Duodenal mucosa (tissue), 2 donors: ENCODE measurements at regions not wholly inside any gene's neighbourhood (a gene's known extent, or its start where the extent isn't known, plus 50 kb on each side); places are given as distances from the start of the nearest gene placed in this dataset.

Source experiments
- H3K27ac ChIP-seq: one replicate; pipeline ENCODE4 v1.7.0; 2013; ENCODE audit warnings: low read depth, low read length
- H3K27me3 ChIP-seq, 2 donors: one replicate each; pipeline ENCODE4 v1.7.0; 2013; ENCODE audit warnings: low read length in 2 of 2, control low read depth in 1 of 2; ENCODE audit not compliant: insufficient read depth in 2 of 2, control insufficient read depth in 1 of 2
- H3K36me3 ChIP-seq, 2 donors: one replicate each; pipeline ENCODE4 v1.7.0; 2013; ENCODE audit warnings: low read length in 2 of 2, control low read depth in 1 of 2; ENCODE audit not compliant: insufficient read depth in 2 of 2, control insufficient read depth in 1 of 2
- H3K4me1 ChIP-seq, 2 donors: one replicate each; pipeline ENCODE4 v1.7.0; 2013; ENCODE audit warnings: low read length in 2 of 2, control low read depth in 1 of 2; ENCODE audit not compliant: insufficient read depth in 2 of 2, control insufficient read depth in 1 of 2
- H3K4me3 ChIP-seq, 2 donors: one replicate each; pipeline ENCODE4 v1.7.0; 2013; ENCODE audit warnings: low read length in 2 of 2, low read depth in 1 of 2
- H3K9ac ChIP-seq, 2 donors: one replicate each; pipeline ENCODE4 v1.7.0; 2013; ENCODE audit warnings: low read length in 2 of 2, low read depth in 1 of 2
- H3K9me3 ChIP-seq, 2 donors: one replicate each; pipeline ENCODE4 v1.7.0; 2013; ENCODE audit warnings: low read length in 2 of 2, control low read depth in 1 of 2; ENCODE audit not compliant: control insufficient read depth in 1 of 2

DNA sequence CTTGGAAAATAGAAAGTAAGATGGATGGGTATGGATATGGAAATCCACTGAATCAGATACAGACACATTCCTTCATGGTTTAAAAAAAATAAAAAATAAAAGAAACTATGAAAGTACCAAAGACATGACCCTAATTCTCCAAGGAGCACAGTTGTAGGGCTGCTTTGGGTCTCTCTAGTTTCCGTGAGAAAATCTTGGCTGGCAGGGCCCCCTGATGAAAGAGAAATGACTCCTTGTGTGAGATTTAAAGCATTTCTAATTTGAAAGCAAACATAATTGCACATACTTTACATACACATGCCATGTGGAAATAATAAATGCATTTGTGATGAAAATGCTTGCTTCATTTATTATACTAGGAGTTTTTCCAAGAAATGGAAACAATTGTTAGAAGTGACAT lies 593.9 kb upstream of the BTBD3 start:
- H3K27ac ChIP-seq: no peak overlapping the region
- no peak overlapping the region for H3K4me3 ChIP-seq
- H3K4me1 ChIP-seq: no peaks in the 10 kb centered on the region
- no peaks in the 10 kb centered on the region for H3K27me3 ChIP-seq
- no peaks in the 10 kb centered on the region for H3K36me3 ChIP-seq
- peaks cover 0 to 5% of the 10 kb centered on the region in 2 donors for H3K9me3 ChIP-seq
- no peak overlapping the region for H3K9ac ChIP-seq

- Histone ChIP-seq H3K27ac (no peak overlapping the region), H3K36me3 (no peaks in the 10 kb centered on the region), H3K4me1 (no peaks in the 10 kb centered on the region), H3K4me3 (no peak overlapping the region), H3K27me3 (no peaks in the 10 kb centered on the region), H3K9me3 (peaks cover 0 to 5% of the 10 kb centered on the region in 2 donors), H3K9ac (no peak overlapping the region)
Observed at GRCh38 chr20:11324990-11325389, 592.7 kb upstream of the BTBD3 start.

- Histone ChIP-seq H3K27me3 (no peaks in the 10 kb centered on the region), H3K9ac (no peak overlapping the region), H3K36me3 (no peaks in the 10 kb centered on the region), H3K4me1 (no peaks in the 10 kb centered on the region), H3K4me3 (no peak overlapping the region), H3K9me3 (no peaks in the 10 kb centered on the region), H3K27ac (no peak overlapping the region)
Observed at GRCh38 chr20:11328839-11329238, 588.9 kb upstream of the BTBD3 start.

DNA sequence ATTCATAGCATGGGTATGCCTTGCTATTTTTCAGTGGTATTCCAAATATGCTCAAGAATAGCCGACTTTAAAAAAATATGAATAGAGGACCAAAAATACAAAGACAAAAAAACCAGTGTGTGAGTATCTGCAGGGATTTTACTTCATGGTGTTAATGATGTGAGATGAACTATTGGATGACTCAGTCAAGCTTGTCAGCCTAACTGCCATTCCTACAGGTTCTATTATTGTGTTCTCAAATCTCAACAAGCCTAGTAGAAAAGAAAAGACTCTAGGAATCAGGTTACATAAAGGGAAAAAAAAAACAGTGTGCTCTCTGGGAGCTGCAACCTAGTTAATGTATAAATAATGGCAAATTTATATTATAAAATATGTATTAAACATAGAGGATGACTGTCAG lies 588.4 kb upstream of the BTBD3 start:
- H3K27me3 ChIP-seq: no peaks in the 10 kb centered on the region
- no peaks in the 10 kb centered on the region for H3K4me1 ChIP-seq
- no peaks in the 10 kb centered on the region for H3K36me3 ChIP-seq
- H3K4me3 ChIP-seq: no peak overlapping the region
- no peak overlapping the region for H3K27ac ChIP-seq
- H3K9ac ChIP-seq: no peak overlapping the region
- no peaks in the 10 kb centered on the region for H3K9me3 ChIP-seq

DNA sequence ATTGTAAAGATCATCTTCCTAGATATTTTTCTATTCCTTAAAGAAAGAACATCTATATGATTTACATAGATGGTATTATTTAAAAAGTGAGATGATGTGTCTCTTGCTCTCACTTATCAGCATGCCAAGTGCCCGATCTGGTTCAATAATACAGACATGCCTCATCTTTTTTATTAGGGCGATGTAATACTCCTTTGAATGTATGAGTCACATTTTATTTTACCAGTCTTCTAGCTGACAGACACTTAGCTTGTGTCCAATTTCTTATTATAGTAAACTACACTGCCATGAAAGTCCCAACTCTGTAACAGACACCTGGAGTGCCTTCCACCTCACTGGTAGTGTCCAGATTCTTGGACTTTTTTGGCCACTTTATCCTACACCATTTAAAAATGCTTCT lies 586.6 kb upstream of the BTBD3 start:
- Histone ChIP-seq H3K27me3 (no peaks in the 10 kb centered on the region), H3K4me3 (no peak overlapping the region), H3K9ac (no peak overlapping the region)

GRCh38 chr20:11332381-11332780 lies 585.3 kb upstream of the BTBD3 start:
- H3K9ac ChIP-seq: no peak overlapping the region
- H3K4me1 ChIP-seq: no peaks in the 10 kb centered on the region
- H3K27me3 ChIP-seq: no peaks in the 10 kb centered on the region
- H3K9me3 ChIP-seq: no peaks in the 10 kb centered on the region
- H3K4me3 ChIP-seq: no peak overlapping the region
- H3K27ac ChIP-seq: no peak overlapping the region
- no peaks in the 10 kb centered on the region for H3K36me3 ChIP-seq

More for the DNA sequence above, 586.6 kb upstream of the BTBD3 start:
- Histone ChIP-seq H3K36me3 (no peaks in the 10 kb centered on the region), H3K9me3 (no peaks in the 10 kb centered on the region), H3K27ac (no peak overlapping the region), H3K4me1 (no peaks in the 10 kb centered on the region)

GRCh38 chr20:11333634-11334033 lies 584.1 kb upstream of the BTBD3 start:
- Histone ChIP-seq H3K27me3 (no peaks in the 10 kb centered on the region), H3K4me3 (no peak overlapping the region), H3K36me3 (no peaks in the 10 kb centered on the region), H3K27ac (no peak overlapping the region), H3K9me3 (no peaks in the 10 kb centered on the region), H3K9ac (no peak overlapping the region), H3K4me1 (no peaks in the 10 kb centered on the region)

- no peak overlapping the region for H3K4me3 ChIP-seq
- H3K9ac ChIP-seq: no peak overlapping the region
- H3K36me3 ChIP-seq: no peaks in the 10 kb centered on the region
- no peaks in the 10 kb centered on the region for H3K9me3 ChIP-seq
- H3K27me3 ChIP-seq: no peaks in the 10 kb centered on the region
- no peak overlapping the region for H3K27ac ChIP-seq
- no peaks in the 10 kb centered on the region for H3K4me1 ChIP-seq
Observed at GRCh38 chr20:11337361-11338130, 580.1 kb upstream of the BTBD3 start.

- Histone ChIP-seq H3K4me3 (no peak overlapping the region), H3K27ac (no peak overlapping the region), H3K36me3 (no peaks in the 10 kb centered on the region), H3K9me3 (no peaks in the 10 kb centered on the region), H3K9ac (no peak overlapping the region), H3K27me3 (no peaks in the 10 kb centered on the region), H3K4me1 (no peaks in the 10 kb centered on the region)
Observed at GRCh38 chr20:11338496-11339306, 579.0 kb upstream of the BTBD3 start.

DNA sequence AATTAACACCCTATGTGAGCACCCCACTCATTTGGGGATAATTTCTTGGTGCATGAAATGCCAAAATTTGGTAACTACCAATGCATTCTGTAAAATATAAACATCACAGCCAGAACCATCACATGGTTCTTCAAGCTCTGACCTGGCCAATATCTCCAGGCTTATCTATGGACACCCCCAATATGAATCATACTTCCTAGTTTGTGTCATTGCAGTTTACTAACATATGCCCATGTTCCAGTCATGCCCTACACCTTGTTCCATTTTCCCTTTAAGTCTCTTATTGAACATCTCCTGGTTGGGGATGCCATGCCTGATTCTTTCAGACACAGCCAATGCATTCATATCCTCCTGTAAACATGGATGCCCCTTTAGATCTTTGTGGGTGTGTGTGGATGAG lies 572.8 kb upstream of the BTBD3 start:
- Histone ChIP-seq H3K4me1 (no peaks in the 10 kb centered on the region), H3K36me3 (no peaks in the 10 kb centered on the region), H3K27me3 (no peaks in the 10 kb centered on the region), H3K27ac (no peak overlapping the region), H3K4me3 (no peak overlapping the region), H3K9me3 (no peaks in the 10 kb centered on the region), H3K9ac (no peak overlapping the region)
